OCI-LY7 (cell line): ENCODE measurements at regions not wholly inside any gene's neighbourhood (a gene's known extent, or its start where the extent isn't known, plus 50 kb on each side); places are given as distances from the start of the nearest gene placed in this dataset.

Source experiments
- BruUV-seq: library from RNA; stranded (reverse); fragments of 400-500 nt; replicated peaks from 2 replicates; lab custom pipeline; 2021; lab: Mats Ljungman, UMichigan
- CTCF ChIA-PET: fragments of 300-600 bp; sonication (Branson Sonifier 250); formaldehyde crosslinking; loops from one replicate; lab custom pipeline; 2022; ENCODE audit warnings: antibody characterized with exemption; ENCODE audit not compliant: unreplicated experiment; lab: Charles Lee
- POLR2A ChIA-PET: fragments of 300-600 bp; sonication (Branson Sonifier 250); formaldehyde crosslinking; loops from one replicate; lab custom pipeline; 2022; ENCODE audit warnings: antibody characterized with exemption; lab: Charles Lee
- DNase-seq: peaks from one replicate; pipeline ENCODE4 v3.0.0-alpha.2; 2015; ENCODE audit warnings: low spot score
- H2AFZ ChIP-seq: fragments of 200-600 bp; sonication (generic), shearing (Covaris generic); 2 replicates; pipeline ENCODE4 v1.6.1; 2014; ENCODE audit warnings: mild to moderate bottlenecking, antibody characterized with exemption, low read length, moderate library complexity
- H3K27ac ChIP-seq: fragments of 200-600 bp; sonication (generic); 2 replicates; pipeline ENCODE4 v1.5.1; 2014; ENCODE audit warnings: mixed run types, low read depth, mild to moderate bottlenecking, moderate library complexity, low read length, inconsistent platforms; ENCODE audit not compliant: poor library complexity, severe bottlenecking
- H3K36me3 ChIP-seq: fragments of 200-600 bp; sonication (generic); 2 replicates; pipeline ENCODE4 v1.6.1; 2014; ENCODE audit warnings: mild to moderate bottlenecking, antibody characterized with exemption, low read length, moderate library complexity, mixed read lengths; ENCODE audit not compliant: insufficient read depth
- H3K4me1 ChIP-seq: fragments of 200-600 bp; sonication (generic); 2 replicates; pipeline ENCODE4 v1.5.1; 2014; ENCODE audit warnings: mild to moderate bottlenecking, low read length; ENCODE audit not compliant: insufficient read depth, poor library complexity, severe bottlenecking
- H3K4me2 ChIP-seq: fragments of 200-600 bp; sonication (generic); 2 replicates; pipeline ENCODE4 v1.6.1; 2014; ENCODE audit warnings: mild to moderate bottlenecking, low read length
- H3K4me3 ChIP-seq: fragments of 200-600 bp; sonication (generic); 2 replicates; pipeline ENCODE4 v1.5.1; 2014; ENCODE audit warnings: mild to moderate bottlenecking, low read depth, low read length; ENCODE audit not compliant: poor library complexity, severe bottlenecking
- H3K79me2 ChIP-seq: fragments of 200-600 bp; sonication (generic); 2 replicates; pipeline ENCODE4 v1.6.1; 2016; ENCODE audit warnings: low read depth, mild to moderate bottlenecking, low read length, moderate library complexity, mixed read lengths; ENCODE audit not compliant: insufficient read depth
- H3K9me2 ChIP-seq: fragments of 200-600 bp; sonication (generic); 2 replicates; pipeline ENCODE4 v1.6.1; 2016; ENCODE audit warnings: mild to moderate bottlenecking, low read length, mixed read lengths; ENCODE audit not compliant: insufficient read depth
- H3K9me3 ChIP-seq: fragments of 200-600 bp; sonication (generic); 2 replicates; pipeline ENCODE4 v1.6.1; 2014; ENCODE audit warnings: mild to moderate bottlenecking, mixed run types, low read length, mixed read lengths
- H4K20me1 ChIP-seq: fragments of 200-600 bp; sonication (generic); 2 replicates; pipeline ENCODE4 v1.6.1; 2014; ENCODE audit warnings: mild to moderate bottlenecking, antibody characterized with exemption, low read length, moderate library complexity, mixed read lengths; ENCODE audit not compliant: insufficient read depth
- EZH2phosphoT487 ChIP-seq: fragments of 200-600 bp; sonication (generic); IDR thresholded peaks from 2 replicates; pipeline ENCODE4 v1.6.1; 2018; ENCODE audit warnings: low read depth, borderline replicate concordance, mild to moderate bottlenecking, mixed run types, antibody characterized with exemption, low read length, moderate library complexity, mixed read lengths
- intact Hi-C: fragments of 100-400 bp; cut with micrococcal nuclease; formaldehyde crosslinking; loops from one replicate; pipeline ENCODE4 v1.10.0; 2022; ENCODE audit not compliant: unreplicated experiment
- TF ChIP-seq, protein P1 (sequence below): fragments of 200-600 bp; sonication (generic); conservative IDR thresholded peaks from 2 replicates; pipeline ENCODE4 v1.5.1; 2014; ENCODE audit warnings: mild to moderate bottlenecking, antibody characterized with exemption, low read length, moderate library complexity, mixed read lengths

DNA sequence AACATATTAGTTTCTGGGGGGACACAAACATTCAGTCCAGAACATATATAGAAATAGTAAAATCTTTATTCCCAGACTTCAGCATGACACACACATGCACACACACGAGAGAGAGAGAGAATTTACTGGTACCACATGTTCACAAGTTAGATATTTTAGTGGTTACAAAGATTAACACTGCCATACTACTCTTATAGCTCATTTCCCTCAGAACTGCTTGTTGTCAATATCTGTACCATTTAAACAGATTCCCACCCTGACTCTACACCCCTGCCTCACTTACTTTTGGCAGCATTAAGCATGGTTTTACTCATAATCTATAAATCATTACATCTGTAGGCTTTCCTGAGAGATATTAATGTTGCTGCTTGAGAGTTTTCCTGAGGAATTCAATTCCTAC lies 524.7 kb upstream of the HTR2A start:
- Histone ChIP-seq H3K9me2 (no peaks in the 10 kb centered on the region), H4K20me1 (no peaks in the 10 kb centered on the region), H3K36me3 (no peaks in the 10 kb centered on the region), H3K4me1 (no peaks in the 10 kb centered on the region), H3K4me2 (no peak overlapping the region), H3K9me3 (no peaks in the 10 kb centered on the region), H3K79me2 (no peaks in the 10 kb centered on the region), H2AFZ (no peak overlapping the region), H3K27ac (no peak overlapping the region), H3K4me3 (no peak overlapping the region)
- intact Hi-C loops, result no loop called here
- CTCF ChIA-PET, result no interaction called here
- TF ChIP-seq EZH2phosphoT487, result no peak
- TF ChIP-seq, protein P1, sequence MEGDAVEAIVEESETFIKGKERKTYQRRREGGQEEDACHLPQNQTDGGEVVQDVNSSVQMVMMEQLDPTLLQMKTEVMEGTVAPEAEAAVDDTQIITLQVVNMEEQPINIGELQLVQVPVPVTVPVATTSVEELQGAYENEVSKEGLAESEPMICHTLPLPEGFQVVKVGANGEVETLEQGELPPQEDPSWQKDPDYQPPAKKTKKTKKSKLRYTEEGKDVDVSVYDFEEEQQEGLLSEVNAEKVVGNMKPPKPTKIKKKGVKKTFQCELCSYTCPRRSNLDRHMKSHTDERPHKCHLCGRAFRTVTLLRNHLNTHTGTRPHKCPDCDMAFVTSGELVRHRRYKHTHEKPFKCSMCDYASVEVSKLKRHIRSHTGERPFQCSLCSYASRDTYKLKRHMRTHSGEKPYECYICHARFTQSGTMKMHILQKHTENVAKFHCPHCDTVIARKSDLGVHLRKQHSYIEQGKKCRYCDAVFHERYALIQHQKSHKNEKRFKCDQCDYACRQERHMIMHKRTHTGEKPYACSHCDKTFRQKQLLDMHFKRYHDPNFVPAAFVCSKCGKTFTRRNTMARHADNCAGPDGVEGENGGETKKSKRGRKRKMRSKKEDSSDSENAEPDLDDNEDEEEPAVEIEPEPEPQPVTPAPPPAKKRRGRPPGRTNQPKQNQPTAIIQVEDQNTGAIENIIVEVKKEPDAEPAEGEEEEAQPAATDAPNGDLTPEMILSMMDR, result no peak
- DNase-seq, result no peak
- BruUV-seq, result no TSS peak
- POLR2A ChIA-PET, result interaction anchor here (0.6 kb wide), 1 partner anchor 89 kb away, joined by 3 read pairs; no protein-coding TSS in a partner anchor

DNA sequence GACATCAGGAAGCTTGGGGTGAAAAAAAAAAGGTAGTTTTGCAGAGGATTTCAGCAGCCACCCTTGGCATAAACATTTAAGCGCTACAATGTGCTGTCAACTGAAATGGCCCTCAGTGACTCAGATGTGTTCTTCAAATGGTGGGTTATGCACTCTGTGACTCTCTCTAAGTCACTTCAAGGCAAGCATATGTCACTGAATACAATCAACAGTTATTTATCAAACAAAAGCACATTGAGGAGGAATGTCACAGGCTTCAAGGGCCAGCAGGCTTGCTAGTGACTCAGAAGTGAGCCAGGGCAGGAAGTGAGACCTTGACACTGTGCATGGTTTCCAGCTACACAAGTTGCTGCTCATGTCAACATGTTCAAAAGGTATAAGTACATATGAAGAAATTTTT lies 523.7 kb upstream of the HTR2A start:
- TF ChIP-seq EZH2phosphoT487, result no peak
- TF ChIP-seq, protein P1, result no peak
- Histone ChIP-seq H3K79me2 (no peaks in the 10 kb centered on the region), H3K4me3 (no peak overlapping the region), H3K27ac (no peak overlapping the region), H3K9me2 (no peaks in the 10 kb centered on the region), H3K4me1 (no peaks in the 10 kb centered on the region), H4K20me1 (no peaks in the 10 kb centered on the region), H3K36me3 (no peaks in the 10 kb centered on the region), H2AFZ (no peak overlapping the region), H3K9me3 (no peaks in the 10 kb centered on the region), H3K4me2 (no peak overlapping the region)
- no TSS peak for BruUV-seq
- ChIA-PET CTCF (no interaction called here), POLR2A (no interaction called here)
- no peak for DNase-seq
- intact Hi-C loops, result no loop called here

GRCh38 chr13:47420020-47420419 lies 523.2 kb upstream of the HTR2A start:
- CTCF ChIA-PET, result no interaction called here

More at GRCh38 chr13:47420020-47420419, 523.2 kb upstream of the HTR2A start:
- Histone ChIP-seq H4K20me1 (no peaks in the 10 kb centered on the region), H3K36me3 (no peaks in the 10 kb centered on the region), H3K27ac (no peak overlapping the region), H3K79me2 (no peaks in the 10 kb centered on the region), H2AFZ (no peak overlapping the region), H3K4me1 (no peaks in the 10 kb centered on the region), H3K9me2 (no peaks in the 10 kb centered on the region), H3K9me3 (no peaks in the 10 kb centered on the region), H3K4me2 (no peak overlapping the region), H3K4me3 (no peak overlapping the region)
- DNase-seq, result no peak
- POLR2A ChIA-PET, result no interaction called here
- TF ChIP-seq, protein P1, result no peak
- no peak for TF ChIP-seq EZH2phosphoT487
- intact Hi-C loops, result no loop called here
- no TSS peak for BruUV-seq
